HG03521 (cell line): ENCODE measurements at regions not wholly inside any gene's neighbourhood (a gene's known extent, or its start where the extent isn't known, plus 50 kb on each side); places are given as distances from the start of the nearest gene placed in this dataset.
"Not testable (repeated sequence)": the region's sequence is repeated elsewhere in the genome, so short reads cannot be mapped to it uniquely, and the experiment has no call there.

ENCODE experiments used
- ATAC-seq: cut with Tn5 transposase; IDR thresholded peaks from one replicate; pipeline ENCODE4 v1.9.1; 2021; ENCODE audit warnings: mild to moderate bottlenecking, moderate library complexity; ENCODE audit not compliant: unreplicated experiment

GRCh38 chr11:35046681-35047080, 92.3 kb upstream of the CD44 start:
- ATAC-seq, result no peak

DNA sequence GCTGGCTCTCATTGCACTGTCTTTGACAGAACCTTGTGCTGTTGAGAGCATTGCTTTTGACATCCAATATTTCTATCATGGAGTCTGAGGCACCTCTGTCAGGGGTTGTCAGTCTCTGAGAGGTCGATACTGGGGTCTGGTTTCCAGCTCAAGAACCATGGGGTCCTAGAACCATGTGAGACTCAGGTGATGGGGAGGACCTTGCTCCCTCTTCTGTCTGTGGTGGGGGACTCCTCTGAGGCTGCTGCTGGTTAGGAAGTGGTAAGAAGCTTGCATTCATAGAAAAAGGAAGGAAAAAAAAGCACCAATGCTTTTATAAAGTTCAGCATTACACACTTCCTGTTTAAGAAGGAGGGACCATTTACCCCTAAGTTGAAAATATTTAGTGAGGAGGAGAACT, 91.8 kb upstream of the CD44 start:
- ATAC-seq, result no peak

DNA sequence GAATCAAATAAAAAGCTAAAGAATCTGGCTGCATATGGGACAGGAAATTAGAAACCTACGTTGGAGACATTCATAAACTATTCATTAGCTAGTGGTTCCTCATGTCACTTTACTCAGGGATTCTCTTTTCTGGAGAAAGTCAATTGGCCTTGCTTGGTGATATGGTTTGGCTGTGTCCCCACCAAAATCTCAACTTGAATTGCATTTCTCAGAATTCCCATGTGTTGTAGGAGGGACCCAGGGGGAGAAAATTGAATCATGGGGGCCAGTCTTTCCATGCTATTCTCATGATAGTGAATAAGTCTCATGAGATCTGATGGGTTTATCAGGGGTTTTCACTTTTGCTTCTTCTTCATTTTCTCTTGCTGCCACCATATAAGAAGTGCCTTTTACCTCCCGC, 91.2 kb upstream of the CD44 start:
- ATAC-seq, result no peak

DNA sequence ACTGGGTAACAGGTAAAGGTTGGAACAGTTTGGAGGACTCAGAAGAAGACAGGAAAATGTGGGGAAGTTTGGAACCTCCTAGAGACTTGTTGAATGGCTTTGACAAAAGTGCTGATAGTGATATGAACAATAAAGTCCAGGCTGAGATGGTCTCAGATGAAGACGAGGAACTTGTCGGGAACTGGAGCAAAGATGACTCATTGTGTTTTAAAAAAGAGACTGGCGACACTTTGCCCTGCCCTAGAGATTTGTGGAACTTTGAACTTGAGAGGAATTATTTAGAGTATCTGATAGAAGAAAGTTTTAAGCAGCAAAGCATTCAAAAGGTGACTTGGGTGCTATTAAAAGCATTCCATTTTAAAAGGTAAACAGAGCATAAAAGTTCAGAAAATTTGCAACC, 90.6 kb upstream of the CD44 start:
- not testable (repeated sequence) for ATAC-seq

- no peak for ATAC-seq
Measured at GRCh38 chr11:35049859-35050531, 89.0 kb upstream of the CD44 start.

DNA sequence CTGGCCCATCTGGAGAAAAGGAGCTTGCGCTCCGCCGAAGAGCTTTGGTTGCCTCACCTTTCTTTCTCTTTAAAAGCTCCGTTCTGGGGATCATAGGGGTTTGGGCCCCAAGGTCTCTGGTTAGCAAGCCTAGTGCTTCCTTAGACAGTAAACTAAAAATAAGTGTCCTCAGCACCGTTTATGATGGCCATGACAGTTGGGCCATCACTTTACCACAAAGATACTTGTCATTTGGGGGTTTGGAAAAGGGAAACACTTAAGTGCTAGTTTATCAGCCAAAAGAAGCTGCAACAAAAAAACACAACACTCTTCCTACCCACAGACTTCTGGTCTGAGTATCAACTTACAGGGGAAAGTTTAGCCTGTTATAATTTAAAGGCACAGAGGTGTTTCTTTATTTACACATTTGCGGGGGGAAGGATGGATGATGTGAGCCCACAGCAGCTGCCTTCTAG, 88.4 kb upstream of the CD44 start:
- no peak for ATAC-seq

- ATAC-seq, result no peak
Measured at GRCh38 chr11:35056391-35057093, 82.4 kb upstream of the CD44 start.

DNA sequence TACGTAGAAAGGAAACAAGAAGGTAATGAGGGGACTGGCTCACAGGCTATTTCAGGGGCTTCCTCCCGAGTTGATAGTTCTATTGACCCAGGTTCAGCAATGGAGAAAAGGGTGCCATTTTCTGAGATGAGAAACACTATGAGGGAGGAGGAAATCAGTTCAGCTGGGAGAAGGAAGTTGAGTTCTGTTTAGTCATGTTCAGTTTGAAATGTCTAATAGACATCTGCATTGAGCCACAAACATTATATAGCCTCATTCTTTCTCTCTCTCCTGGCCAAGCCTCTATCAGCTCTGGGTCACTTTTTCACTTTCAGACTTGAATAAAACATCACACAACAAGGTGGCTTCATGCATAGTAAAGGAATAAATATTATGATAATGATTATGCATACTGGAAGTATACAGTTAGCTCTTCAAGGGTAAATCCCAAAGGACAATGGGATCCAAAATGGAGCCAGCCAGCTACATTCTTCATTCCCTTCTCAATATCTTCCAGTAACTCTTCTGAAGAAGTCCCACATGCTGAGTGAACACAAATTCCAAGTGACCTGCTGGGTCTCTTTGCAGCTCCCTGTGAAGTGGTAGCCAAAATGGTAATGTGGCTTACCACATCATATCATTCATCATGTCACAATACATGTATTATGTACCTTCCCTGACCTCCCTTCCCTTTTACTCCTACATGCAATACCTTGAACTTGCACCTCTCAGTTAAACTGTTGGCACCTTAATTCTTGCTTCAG, 80.9 kb upstream of the CD44 start:
- no peak for ATAC-seq

GRCh38 chr11:35058669-35059434, 80.1 kb upstream of the CD44 start:
- ATAC-seq, result no peak

GRCh38 chr11:35061516-35062440, 77.2 kb upstream of the CD44 start:
- no peak for ATAC-seq

- ATAC-seq, result no peak
Measured at GRCh38 chr11:35063488-35063931, 75.5 kb upstream of the CD44 start.

DNA sequence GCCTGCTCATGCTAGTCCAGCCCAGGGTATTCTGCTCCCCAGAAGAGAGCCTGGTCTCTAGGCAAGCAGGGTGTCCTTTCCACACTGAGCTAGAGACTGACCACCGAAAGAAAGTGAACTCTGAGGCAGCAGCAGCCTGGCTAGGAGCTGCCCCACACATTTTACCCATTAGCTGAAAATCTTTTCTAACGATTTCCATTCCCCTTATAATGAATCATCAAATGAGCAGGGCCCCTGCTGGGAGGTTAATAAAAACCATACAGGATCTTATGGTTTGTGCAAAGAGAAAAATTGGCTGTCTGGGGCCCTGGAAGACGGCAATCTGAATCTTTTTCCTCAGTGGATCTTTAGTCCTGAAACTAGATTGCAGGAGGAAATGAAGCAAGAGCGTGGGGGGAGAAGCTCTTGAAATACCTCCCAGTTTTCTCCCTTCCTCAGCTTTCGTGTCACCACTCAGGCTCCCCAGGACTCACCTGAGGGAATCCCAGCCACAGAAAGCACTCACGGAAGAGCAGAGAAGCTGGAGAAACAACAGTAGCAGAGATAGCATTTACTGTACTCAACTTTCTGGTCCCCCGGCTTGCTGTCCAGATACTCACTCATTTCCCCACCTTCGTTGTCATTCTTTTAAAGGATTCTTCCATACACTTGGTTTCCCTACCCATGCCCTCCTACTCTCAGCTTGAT, 74.7 kb upstream of the CD44 start:
- no peak for ATAC-seq

GRCh38 chr11:35065566-35065965, 73.4 kb upstream of the CD44 start:
- no peak for ATAC-seq

- no peak for ATAC-seq
Measured at GRCh38 chr11:35066030-35066429, 72.9 kb upstream of the CD44 start.

- peak; percentile 73 for ATAC-seq
Measured at GRCh38 chr11:35066783-35067423, 72.1 kb upstream of the CD44 start.

GRCh38 chr11:35071722-35072121, 67.2 kb upstream of the CD44 start:
- no peak for ATAC-seq

GRCh38 chr11:35073691-35074419, 65.1 kb upstream of the CD44 start:
- ATAC-seq, result no peak
